IMR-90 (cell line): ENCODE measurements at regions not wholly inside any gene's neighbourhood (a gene's known extent, or its start where the extent isn't known, plus 50 kb on each side); places are given as distances from the start of the nearest gene placed in this dataset.

Experiments used
- ATAC-seq: fragments of 200-7000 bp; cut with Tn5 transposase; 2 replicates; pipeline ENCODE4 v1.9.1; 2020; ENCODE audit warnings: low read depth, mild to moderate bottlenecking, moderate library complexity
- BruUV-seq: library from RNA; stranded (reverse); fragments of 400-500 nt; replicated peaks from 2 replicates; lab custom pipeline; 2021; lab: Mats Ljungman, UMichigan
- CTCF ChIA-PET: fragments of 300-600 bp; formaldehyde crosslinking; extraction: SDS; loops from one replicate; lab custom pipeline; 2021; ENCODE audit warnings: antibody characterized with exemption; lab: Yijun Ruan, JAX
- POLR2A ChIA-PET: fragments of 300-600 bp; sonication (Branson Sonifier 250); formaldehyde crosslinking; loops from one replicate; lab custom pipeline; 2022; ENCODE audit warnings: antibody characterized with exemption; ENCODE audit not compliant: unreplicated experiment; lab: Charles Lee
- DNase-seq: peaks from one replicate; pipeline ENCODE4 v3.0.0; 2013
- H2AFZ ChIP-seq: replicated peaks from 2 replicates; pipeline ENCODE3; 2013; ENCODE audit warnings: low read length, mild to moderate bottlenecking; ENCODE audit not compliant: poor library complexity
- H2AK5ac ChIP-seq: 2 replicates; pipeline ENCODE4 v1.6.1; 2013; ENCODE audit warnings: low read depth, low read length, inconsistent platforms
- H2AK9ac ChIP-seq: replicated peaks from 2 replicates; pipeline ENCODE3; 2013; ENCODE audit warnings: mild to moderate bottlenecking, low read depth, low read length, moderate library complexity; ENCODE audit not compliant: poor library complexity
- H2BK120ac ChIP-seq: 2 replicates; pipeline ENCODE4 v1.6.1; 2013; ENCODE audit warnings: low read depth, low read length, inconsistent platforms
- H2BK15ac ChIP-seq: 3 replicates; pipeline ENCODE4 v1.6.1; 2013; ENCODE audit warnings: low read depth, low read length, inconsistent platforms
- H2BK20ac ChIP-seq: 2 replicates; pipeline ENCODE4 v1.6.1; 2013; ENCODE audit warnings: low read depth, mild to moderate bottlenecking, inconsistent platforms, low read length, moderate library complexity
- H2BK5ac ChIP-seq: 2 replicates; pipeline ENCODE4 v1.6.1; 2013; ENCODE audit warnings: mild to moderate bottlenecking, low read depth, low read length, inconsistent platforms; ENCODE audit not compliant: poor library complexity, severe bottlenecking
- H3K14ac ChIP-seq: replicated peaks from 2 replicates; pipeline ENCODE4 v1.6.1; 2013; ENCODE audit warnings: low read depth, low read length, inconsistent platforms
- H3K18ac ChIP-seq: 2 replicates; pipeline ENCODE4 v1.6.1; 2013; ENCODE audit warnings: low read depth, low read length, control low read depth
- H3K23ac ChIP-seq: 2 replicates; pipeline ENCODE4 v1.6.1; 2013; ENCODE audit warnings: low read depth, low read length, inconsistent platforms
- H3K27ac ChIP-seq: 2 replicates; pipeline ENCODE4 v1.5.1; 2013; ENCODE audit warnings: mild to moderate bottlenecking, control low read depth, low read length; ENCODE audit not compliant: insufficient read depth
- H3K27me3 ChIP-seq: 2 replicates; pipeline ENCODE4 v1.6.1; 2013; ENCODE audit warnings: low read length; ENCODE audit not compliant: control insufficient read depth, insufficient read depth
- H3K36me3 ChIP-seq: 2 replicates; pipeline ENCODE4 v1.6.1; 2013; ENCODE audit warnings: low read length, mixed read lengths; ENCODE audit not compliant: control insufficient read depth, insufficient read depth
- H3K4ac ChIP-seq: 2 replicates; pipeline ENCODE4 v1.6.1; 2013; ENCODE audit warnings: low read depth, low read length, inconsistent platforms
- H3K4me1 ChIP-seq: 2 replicates; pipeline ENCODE4 v1.6.1; 2013; ENCODE audit warnings: low read length, mixed read lengths; ENCODE audit not compliant: control insufficient read depth, insufficient read depth
- H3K4me2 ChIP-seq: 2 replicates; pipeline ENCODE4 v1.6.1; 2013; ENCODE audit warnings: low read depth, mild to moderate bottlenecking, control low read depth, low read length, moderate library complexity
- H3K4me3 ChIP-seq: 2 replicates; pipeline ENCODE4 v1.5.1; 2013; ENCODE audit warnings: low read depth, mild to moderate bottlenecking, control low read depth, low read length, moderate library complexity; ENCODE audit not compliant: insufficient read depth
- H3K56ac ChIP-seq: 2 replicates; pipeline ENCODE4 v1.6.1; 2013; ENCODE audit warnings: low read length, inconsistent platforms; ENCODE audit not compliant: insufficient read depth; ENCODE audit errors: extremely low read depth
- H3K79me1 ChIP-seq, 2 experiments: 2 replicates each; pipeline ENCODE4 v1.6.1; 2013; ENCODE audit warnings: low read length in 2 of 2, inconsistent platforms in 1 of 2, low read depth in 1 of 2
- H3K9ac ChIP-seq: 2 replicates; pipeline ENCODE4 v1.6.1; 2013; ENCODE audit warnings: low read depth, low read length, control low read depth
- H3K9me1 ChIP-seq: 2 replicates; pipeline ENCODE4 v1.6.1; 2013; ENCODE audit warnings: low read length, inconsistent platforms; ENCODE audit not compliant: insufficient read depth
- H3K9me3 ChIP-seq: 2 replicates; pipeline ENCODE4 v1.6.1; 2013; ENCODE audit warnings: low read length; ENCODE audit not compliant: control insufficient read depth, insufficient read depth
- H4K20me1 ChIP-seq: 2 replicates; pipeline ENCODE4 v1.6.1; 2013; ENCODE audit warnings: low read length, inconsistent platforms; ENCODE audit not compliant: insufficient read depth
- H4K5ac ChIP-seq: 2 replicates; pipeline ENCODE4 v1.6.1; 2013; ENCODE audit warnings: mild to moderate bottlenecking, low read depth, low read length, control low read depth
- H4K8ac ChIP-seq, 2 experiments: 2 replicates each; pipeline ENCODE4 v1.6.1; 2013; ENCODE audit warnings: low read depth in 2 of 2, low read length in 2 of 2, control low read depth in 1 of 2, inconsistent platforms in 1 of 2
- H4K91ac ChIP-seq: 2 replicates; pipeline ENCODE4 v1.6.1; 2013; ENCODE audit warnings: low read depth, low read length, inconsistent platforms; ENCODE audit not compliant: insufficient read depth
- BHLHE40 ChIP-seq: fragments of 150-350 bp; IDR thresholded peaks from 2 replicates; pipeline ENCODE4 v1.6.1; 2016; ENCODE audit warnings: mild to moderate bottlenecking, low read depth, low read length
- CEBPB ChIP-seq: IDR thresholded peaks from 2 replicates; pipeline ENCODE4 v1.6.1; 2012; ENCODE audit warnings: low read depth, low read length, improper control_type of control experiment
- CHD1 ChIP-seq: IDR thresholded peaks from 2 replicates; pipeline ENCODE4 v1.6.1; 2012; ENCODE audit warnings: low read depth, low read length, improper control_type of control experiment
- FOS ChIP-seq: fragments of 150-350 bp; IDR thresholded peaks from 2 replicates; pipeline ENCODE4 v1.6.1; 2016; ENCODE audit warnings: low read depth, low read length
- NFE2L2 ChIP-seq: fragments of 150-350 bp; IDR thresholded peaks from 2 replicates; pipeline ENCODE4 v1.6.1; 2016; ENCODE audit warnings: low read depth, mild to moderate bottlenecking, low read length
- POLR2A ChIP-seq: IDR thresholded peaks from 2 replicates; pipeline ENCODE4 v1.6.1; 2012; ENCODE audit warnings: mild to moderate bottlenecking, low read depth, low read length
- RCOR1 ChIP-seq: IDR thresholded peaks from 2 replicates; pipeline ENCODE4 v1.6.1; 2012; ENCODE audit warnings: mild to moderate bottlenecking, low read length, improper control_type of control experiment; ENCODE audit not compliant: insufficient replicate concordance
- SMC3 ChIP-seq: fragments of 150-350 bp; IDR thresholded peaks from 2 replicates; pipeline ENCODE4 v1.6.1; 2016; ENCODE audit warnings: low read depth, mild to moderate bottlenecking, antibody characterized with exemption, low read length, moderate library complexity
- dilution Hi-C: fragments of 300-500 bp; cut with HindIII; formaldehyde crosslinking; loops from one replicate; pipeline ENCODE4 v1.14.3; 2018; ENCODE audit warnings: low sequenced_read_pairs; ENCODE audit not compliant: unreplicated experiment
- in situ Hi-C: fragments of 300-500 bp; cut with MboI; formaldehyde crosslinking; loops from 3 replicates; pipeline ENCODE4 v1.14.3; 2019; ENCODE audit warnings: low sequenced_read_pairs, inconsistent platforms, mixed read lengths
- intact Hi-C: fragments of 100-400 bp; cut with micrococcal nuclease; formaldehyde crosslinking; loops from 2 replicates; pipeline ENCODE4 v1.10.0; 2022
- TF ChIP-seq, protein P1 (sequence below): conservative IDR thresholded peaks from 2 replicates; pipeline ENCODE4 v1.5.1; 2012; ENCODE audit warnings: mild to moderate bottlenecking, low read depth, low read length, improper control_type of control experiment
- TF ChIP-seq, protein P2 (sequence below): fragments of 150-350 bp; IDR thresholded peaks from 2 replicates; pipeline ENCODE4 v1.6.1; 2016; ENCODE audit warnings: low read depth, mild to moderate bottlenecking, low read length, moderate library complexity, borderline replicate concordance

DNA sequence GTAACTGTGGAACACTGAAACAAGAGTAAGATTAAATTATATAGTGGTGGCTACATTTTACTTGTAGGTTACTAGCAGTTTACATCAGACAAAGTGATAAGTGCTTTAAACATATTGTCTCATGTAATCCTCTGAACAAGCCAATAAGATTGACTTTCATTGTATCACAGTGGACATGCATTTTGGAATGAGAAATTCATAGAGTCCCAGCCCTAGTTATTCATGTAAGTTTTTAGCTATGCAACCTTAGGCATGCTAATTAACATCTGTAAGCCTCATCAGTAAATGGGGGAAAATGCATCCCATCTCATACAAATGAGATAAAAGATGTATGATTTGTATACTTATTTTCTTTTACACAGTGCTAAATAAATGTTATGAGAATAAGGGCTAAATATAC is 1038.1 kb upstream of the ADGRL4 start:
- Histone ChIP-seq H3K4me2 (no peak overlapping the region), H3K27ac (no peak overlapping the region), H2BK20ac (no peak overlapping the region), H3K18ac (no peak overlapping the region), H2BK120ac (no peak overlapping the region), H2AFZ (no peak overlapping the region), H4K5ac (no peak overlapping the region), H3K36me3 (no peaks in the 10 kb centered on the region), H3K4me3 (no peak overlapping the region), H2BK15ac (no peak overlapping the region), H3K27me3 (no peaks in the 10 kb centered on the region), H2BK5ac (no peak overlapping the region), H4K8ac (no peak overlapping the region), H3K9ac (no peak overlapping the region), H2AK9ac (no peak overlapping the region), H3K79me1 (no peaks in the 10 kb centered on the region), H3K14ac (no peak overlapping the region), H3K4ac (no peak overlapping the region), H2AK5ac (no peak overlapping the region), H3K56ac (no peak overlapping the region), H4K20me1 (no peaks in the 10 kb centered on the region), H3K4me1 (no peaks in the 10 kb centered on the region), H3K9me3 (no peaks in the 10 kb centered on the region), H4K91ac (no peak overlapping the region), H3K23ac (no peak overlapping the region), H3K9me1 (no peaks in the 10 kb centered on the region)
- dilution Hi-C loops = no loop called here
- ATAC-seq (no peak), DNase-seq (no peak)
- intact Hi-C loops = no loop called here
- ChIA-PET POLR2A (no interaction called here), CTCF (no interaction called here)
- no TSS peak for BruUV-seq
- TF ChIP-seq CHD1 = no peak
- no peak for TF ChIP-seq POLR2A
- TF ChIP-seq BHLHE40 = no peak
- TF ChIP-seq CEBPB = no peak
- TF ChIP-seq NFE2L2 = no peak
- TF ChIP-seq, protein P1, sequence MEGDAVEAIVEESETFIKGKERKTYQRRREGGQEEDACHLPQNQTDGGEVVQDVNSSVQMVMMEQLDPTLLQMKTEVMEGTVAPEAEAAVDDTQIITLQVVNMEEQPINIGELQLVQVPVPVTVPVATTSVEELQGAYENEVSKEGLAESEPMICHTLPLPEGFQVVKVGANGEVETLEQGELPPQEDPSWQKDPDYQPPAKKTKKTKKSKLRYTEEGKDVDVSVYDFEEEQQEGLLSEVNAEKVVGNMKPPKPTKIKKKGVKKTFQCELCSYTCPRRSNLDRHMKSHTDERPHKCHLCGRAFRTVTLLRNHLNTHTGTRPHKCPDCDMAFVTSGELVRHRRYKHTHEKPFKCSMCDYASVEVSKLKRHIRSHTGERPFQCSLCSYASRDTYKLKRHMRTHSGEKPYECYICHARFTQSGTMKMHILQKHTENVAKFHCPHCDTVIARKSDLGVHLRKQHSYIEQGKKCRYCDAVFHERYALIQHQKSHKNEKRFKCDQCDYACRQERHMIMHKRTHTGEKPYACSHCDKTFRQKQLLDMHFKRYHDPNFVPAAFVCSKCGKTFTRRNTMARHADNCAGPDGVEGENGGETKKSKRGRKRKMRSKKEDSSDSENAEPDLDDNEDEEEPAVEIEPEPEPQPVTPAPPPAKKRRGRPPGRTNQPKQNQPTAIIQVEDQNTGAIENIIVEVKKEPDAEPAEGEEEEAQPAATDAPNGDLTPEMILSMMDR = no peak
- TF ChIP-seq, protein P2, sequence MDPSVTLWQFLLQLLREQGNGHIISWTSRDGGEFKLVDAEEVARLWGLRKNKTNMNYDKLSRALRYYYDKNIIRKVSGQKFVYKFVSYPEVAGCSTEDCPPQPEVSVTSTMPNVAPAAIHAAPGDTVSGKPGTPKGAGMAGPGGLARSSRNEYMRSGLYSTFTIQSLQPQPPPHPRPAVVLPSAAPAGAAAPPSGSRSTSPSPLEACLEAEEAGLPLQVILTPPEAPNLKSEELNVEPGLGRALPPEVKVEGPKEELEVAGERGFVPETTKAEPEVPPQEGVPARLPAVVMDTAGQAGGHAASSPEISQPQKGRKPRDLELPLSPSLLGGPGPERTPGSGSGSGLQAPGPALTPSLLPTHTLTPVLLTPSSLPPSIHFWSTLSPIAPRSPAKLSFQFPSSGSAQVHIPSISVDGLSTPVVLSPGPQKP = no peak
- no peak for TF ChIP-seq RCOR1
- TF ChIP-seq SMC3 = no peak
- TF ChIP-seq FOS = no peak
- in situ Hi-C loops = no loop called here
